Activated CD4-positive, alpha-beta T cell treated with anti-CD3 and anti-CD28 coated beads for 36 hours (primary cell): ENCODE measurements at regions not wholly inside any gene's neighbourhood (a gene's known extent, or its start where the extent isn't known, plus 50 kb on each side); places are given as distances from the start of the nearest gene placed in this dataset.
"Not testable (repeated sequence)": the region's sequence is repeated elsewhere in the genome, so short reads cannot be mapped to it uniquely, and the experiment has no call there.

Source experiments
- ATAC-seq: fragments of 200-7000 bp; cut with Tn5 transposase; one replicate; pipeline ENCODE4 v1.10.0; 2021; ENCODE audit warnings: mild to moderate bottlenecking, moderate library complexity
- CTCF ChIA-PET: fragments of 350-600 bp; sonication (Branson Sonifier 250); formaldehyde crosslinking; loops from one replicate; lab custom pipeline; 2021; ENCODE audit warnings: antibody characterized with exemption; lab: Charles Lee
- POLR2A ChIA-PET: fragments of 350-600 bp; sonication (Branson Sonifier 250); formaldehyde crosslinking; loops from one replicate; lab custom pipeline; 2021; ENCODE audit warnings: antibody characterized with exemption, inconsistent platforms; lab: Charles Lee
- DNase-seq: peaks from one replicate; pipeline ENCODE4 v3.0.0-alpha.2; 2020
- H3K27ac Mint-ChIP-seq: one replicate; pipeline ENCODE4 v1.8.0; 2021; ENCODE audit warnings: mixed read lengths
- H3K27me3 Mint-ChIP-seq: one replicate; pipeline ENCODE4 v1.8.0; 2021; ENCODE audit warnings: mixed read lengths
- H3K36me3 Mint-ChIP-seq: one replicate; pipeline ENCODE4 v1.8.0; 2021; ENCODE audit warnings: low read depth, mixed read lengths
- H3K4me1 Mint-ChIP-seq: one replicate; pipeline ENCODE4 v1.8.0; 2021; ENCODE audit warnings: mixed read lengths
- H3K4me3 Mint-ChIP-seq: one replicate; pipeline ENCODE4 v1.8.0; 2021; ENCODE audit warnings: mild to moderate bottlenecking, moderate library complexity, mixed read lengths
- H3K9me3 Mint-ChIP-seq: one replicate; pipeline ENCODE4 v1.8.0; 2021; ENCODE audit warnings: low read depth, mixed read lengths
- intact Hi-C, 2 experiments: fragments of 100-400 bp; cut with DNase I in 1 of 2; cut with micrococcal nuclease in 1 of 2; formaldehyde crosslinking; loops; one replicate each; pipeline versions ENCODE4 v1.14.2 to v1.15.1; 2022 to 2024; cut with DNase I, micrococcal nuclease

GRCh38 chr20:51172558-51173428 lies 149.9 kb upstream of the KCNG1 start:
- peaks cover 25% of the 10 kb centered on the region for H3K27me3 Mint-ChIP-seq
- intact Hi-C loops: no loop called here
- ChIA-PET CTCF (interaction anchor here (0.7 kb wide), 2 partner anchors 11 to 218 kb away, joined by 3 read pairs; no protein-coding TSS in a partner anchor), POLR2A (no interaction called here)
- ATAC-seq: no peak
- no peaks in the 10 kb centered on the region for H3K36me3 Mint-ChIP-seq
- H3K4me3 Mint-ChIP-seq: no peak overlapping the region
- H3K27ac Mint-ChIP-seq: no peak overlapping the region
- DNase-seq: no peak
- H3K4me1 Mint-ChIP-seq: no peaks in the 10 kb centered on the region
- H3K9me3 Mint-ChIP-seq: no peaks in the 10 kb centered on the region

GRCh38 chr20:51171141-51171540 lies 148.2 kb upstream of the KCNG1 start:
- intact Hi-C loops: no loop called here
- ATAC-seq: no peak
- CTCF ChIA-PET: no interaction called here
- no peak overlapping the region for H3K4me3 Mint-ChIP-seq
- H3K9me3 Mint-ChIP-seq: no peaks in the 10 kb centered on the region
- DNase-seq: no peak
- H3K36me3 Mint-ChIP-seq: no peaks in the 10 kb centered on the region
- POLR2A ChIA-PET: no interaction called here
- no peak overlapping the region for H3K27ac Mint-ChIP-seq
- H3K27me3 Mint-ChIP-seq: peaks cover 27% of the 10 kb centered on the region
- no peaks in the 10 kb centered on the region for H3K4me1 Mint-ChIP-seq

GRCh38 chr20:51169813-51170212 lies 146.9 kb upstream of the KCNG1 start:
- ATAC-seq (no peak), DNase-seq (no peak)
- Mint-ChIP-seq H3K27ac (no peak overlapping the region), H3K36me3 (no peaks in the 10 kb centered on the region), H3K4me3 (no peak overlapping the region), H3K9me3 (no peaks in the 10 kb centered on the region), H3K4me1 (no peaks in the 10 kb centered on the region), H3K27me3 (peaks cover 25% of the 10 kb centered on the region)
- CTCF ChIA-PET: no interaction called here
- intact Hi-C loops: no loop called here
- POLR2A ChIA-PET: no interaction called here

- ATAC-seq, H3K4me1 Mint-ChIP-seq, intact Hi-C loops, H3K9me3 Mint-ChIP-seq, H3K36me3 Mint-ChIP-seq, DNase-seq, H3K27ac Mint-ChIP-seq, H3K4me3 Mint-ChIP-seq, POLR2A ChIA-PET: not testable (repeated sequence)
- H3K27me3 Mint-ChIP-seq: peaks cover 19% of the 10 kb centered on the region
- CTCF ChIA-PET: interaction anchor here (0.9 kb wide), 1 partner anchor 18 kb away, joined by 3 read pairs; no protein-coding TSS in a partner anchor
Observed at GRCh38 chr20:51167911-51168310, 145.0 kb upstream of the KCNG1 start.

GRCh38 chr20:51166489-51166888 lies 143.6 kb upstream of the KCNG1 start:
- H3K36me3 Mint-ChIP-seq: no peaks in the 10 kb centered on the region
- H3K27ac Mint-ChIP-seq: no peak overlapping the region
- CTCF ChIA-PET: no interaction called here
- intact Hi-C loops: no loop called here
- H3K27me3 Mint-ChIP-seq: peaks cover 22% of the 10 kb centered on the region
- H3K9me3 Mint-ChIP-seq: no peaks in the 10 kb centered on the region
- POLR2A ChIA-PET: no interaction called here
- no peak overlapping the region for H3K4me3 Mint-ChIP-seq
- ATAC-seq (no peak), DNase-seq (no peak)
- H3K4me1 Mint-ChIP-seq: no peaks in the 10 kb centered on the region

GRCh38 chr20:51165131-51165530 lies 142.2 kb upstream of the KCNG1 start:
- H3K27me3 Mint-ChIP-seq: peaks cover 25% of the 10 kb centered on the region
- no peaks in the 10 kb centered on the region for H3K36me3 Mint-ChIP-seq
- no peak for ATAC-seq
- H3K4me1 Mint-ChIP-seq: no peaks in the 10 kb centered on the region
- H3K4me3 Mint-ChIP-seq: no peak overlapping the region
- ChIA-PET CTCF (interaction anchor here (0.7 to 1.4 kb wide), 3 partner anchors 15 to 143 kb away, joined by 3 to 4 read pairs (median 3); no protein-coding TSS in a partner anchor), POLR2A (no interaction called here)
- DNase-seq: no peak
- no peak overlapping the region for H3K27ac Mint-ChIP-seq
- H3K9me3 Mint-ChIP-seq: no peaks in the 10 kb centered on the region
- intact Hi-C loops: no loop called here

GRCh38 chr20:51164731-51165130 lies 141.8 kb upstream of the KCNG1 start:
- H3K4me1 Mint-ChIP-seq: no peaks in the 10 kb centered on the region
- intact Hi-C loops: no loop called here
- ATAC-seq: no peak
- no peak overlapping the region for H3K27ac Mint-ChIP-seq
- no peaks in the 10 kb centered on the region for H3K36me3 Mint-ChIP-seq
- ChIA-PET POLR2A (no interaction called here), CTCF (interaction anchor here (0.6 to 1.4 kb wide), 4 partner anchors 15 to 1078 kb away, joined by 3 to 4 read pairs (median 3); no protein-coding TSS in a partner anchor)
- H3K4me3 Mint-ChIP-seq: no peak overlapping the region
- DNase-seq: no peak
- peaks cover 23% of the 10 kb centered on the region for H3K27me3 Mint-ChIP-seq
- H3K9me3 Mint-ChIP-seq: no peaks in the 10 kb centered on the region

GRCh38 chr20:51163996-51164600 lies 141.2 kb upstream of the KCNG1 start:
- intact Hi-C loops: no loop called here
- Mint-ChIP-seq H3K36me3 (no peaks in the 10 kb centered on the region), H3K4me1 (no peaks in the 10 kb centered on the region), H3K27me3 (peaks cover 25% of the 10 kb centered on the region), H3K9me3 (no peaks in the 10 kb centered on the region), H3K27ac (no peak overlapping the region), H3K4me3 (no peak overlapping the region)
- ATAC-seq (no peak), DNase-seq (no peak)
- ChIA-PET CTCF (interaction anchor here (0.6 to 1.4 kb wide), 4 partner anchors 14 to 1079 kb away, joined by 3 to 4 read pairs (median 3); no protein-coding TSS in a partner anchor), POLR2A (interaction anchor here (0.6 kb wide), 1 partner anchor 998 kb away, joined by 3 read pairs; no protein-coding TSS in a partner anchor)

GRCh38 chr20:51162015-51162414 lies 139.1 kb upstream of the KCNG1 start:
- ATAC-seq: no peak
- no peaks in the 10 kb centered on the region for H3K9me3 Mint-ChIP-seq

GRCh38 chr20:51160821-51161220 lies 137.9 kb upstream of the KCNG1 start:
- Mint-ChIP-seq H3K9me3 (no peaks in the 10 kb centered on the region), H3K27me3 (peaks cover 35% of the 10 kb centered on the region), H3K36me3 (no peaks in the 10 kb centered on the region), H3K27ac (no peak overlapping the region), H3K4me3 (no peak overlapping the region), H3K4me1 (no peaks in the 10 kb centered on the region)
- ChIA-PET CTCF (no interaction called here), POLR2A (no interaction called here)
- intact Hi-C loops: no loop called here
- no peak for ATAC-seq
- DNase-seq: no peak

More at GRCh38 chr20:51162015-51162414, 139.1 kb upstream of the KCNG1 start:
- Mint-ChIP-seq H3K27me3 (peaks cover 35% of the 10 kb centered on the region), H3K4me1 (no peaks in the 10 kb centered on the region), H3K36me3 (no peaks in the 10 kb centered on the region), H3K27ac (no peak overlapping the region), H3K4me3 (no peak overlapping the region)
- DNase-seq: no peak
- POLR2A ChIA-PET: no interaction called here
- intact Hi-C loops: no loop called here
- CTCF ChIA-PET: interaction anchor here (1.1 kb wide), 1 partner anchor 180 kb away, joined by 4 read pairs; no protein-coding TSS in a partner anchor

- ChIA-PET CTCF (no interaction called here), POLR2A (no interaction called here)
- H3K9me3 Mint-ChIP-seq: no peaks in the 10 kb centered on the region
- ATAC-seq: no peak
- H3K36me3 Mint-ChIP-seq: no peaks in the 10 kb centered on the region
- DNase-seq: no peak
- no peak overlapping the region for H3K4me3 Mint-ChIP-seq
- H3K27ac Mint-ChIP-seq: no peak overlapping the region
- no peaks in the 10 kb centered on the region for H3K4me1 Mint-ChIP-seq
- intact Hi-C loops: no loop called here
- H3K27me3 Mint-ChIP-seq: peaks cover 38% of the 10 kb centered on the region
Observed at GRCh38 chr20:51159981-51160380, 137.1 kb upstream of the KCNG1 start.
